ENCODE measurements at regions not wholly inside any gene's neighbourhood (a gene's known extent, or its start where the extent isn't known, plus 50 kb on each side); places are given as distances from the start of the nearest gene placed in this dataset.

GRCh38 chr7:24229481-24230226 is 54.3 kb upstream of the NPY start:
- ChIA-PET POLR2A (no interaction called here), CTCF (interaction anchor here (0.9 kb wide), 1 partner anchor 8 kb away, joined by 3 read pairs; no protein-coding TSS in a partner anchor)
- Histone ChIP-seq H3K27ac (ENCODE audit: low read depth, low read length) (no peak overlapping the region), H3K9me3 (ENCODE audit: low read length) (no peaks in the 10 kb centered on the region), H3K4me3 (ENCODE audit: low read length) (no peak overlapping the region), H3K4me1 (ENCODE audit: insufficient read depth, low read length) (peaks cover 22% of the 10 kb centered on the region), H3K36me3 (ENCODE audit: insufficient read depth, low read length) (no peaks in the 10 kb centered on the region), H3K27me3 (ENCODE audit: insufficient read depth, low read length, poor library complexity, severe bottlenecking) (no peaks in the 10 kb centered on the region)
- DNase-seq: no peak
- Mint-ChIP-seq H3K4me3 (no peak overlapping the region), H3K4me1 (peaks cover 16 to 21% (median 21%) of the 10 kb centered on the region in 3 donors), H3K27ac (no peak overlapping the region), H3K9me3 (peaks cover 0 to 2% (median 0%) of the 10 kb centered on the region in 5 donors), H3K27me3 (peaks cover 5 to 16% of the 10 kb centered on the region in 2 donors), H3K36me3 (no peaks in the 10 kb centered on the region)

GRCh38 chr7:24231493-24231892 is 52.5 kb upstream of the NPY start:
- ChIA-PET POLR2A (no interaction called here), CTCF (no interaction called here)
- Histone ChIP-seq H3K4me1 (ENCODE audit: insufficient read depth, low read length) (peaks cover 22% of the 10 kb centered on the region), H3K4me3 (ENCODE audit: low read length) (no peak overlapping the region), H3K9me3 (ENCODE audit: low read length) (no peaks in the 10 kb centered on the region), H3K36me3 (ENCODE audit: insufficient read depth, low read length) (no peaks in the 10 kb centered on the region), H3K27ac (ENCODE audit: low read depth, low read length) (no peak overlapping the region), H3K27me3 (ENCODE audit: insufficient read depth, low read length, poor library complexity, severe bottlenecking) (no peaks in the 10 kb centered on the region)
- Mint-ChIP-seq H3K9me3 (no peaks in the 10 kb centered on the region), H3K4me1 (peaks cover 16 to 21% (median 21%) of the 10 kb centered on the region in 3 donors), H3K36me3 (no peaks in the 10 kb centered on the region), H3K27me3 (peaks cover 6 to 18% of the 10 kb centered on the region in 2 donors), H3K27ac (no peak overlapping the region), H3K4me3 (no peak overlapping the region)
- DNase-seq: no peak

GRCh38 chr7:24233386-24233785 is 50.6 kb upstream of the NPY start:
- H3K36me3 Mint-ChIP-seq: no peaks in the 10 kb centered on the region
- ChIA-PET CTCF (no interaction called here), POLR2A (no interaction called here)
- H3K4me1 ChIP-seq (ENCODE audit: insufficient read depth, low read length): peaks cover 4% of the 10 kb centered on the region
- no peak for DNase-seq
- no peak overlapping the region for H3K27ac Mint-ChIP-seq
- no peaks in the 10 kb centered on the region for H3K36me3 ChIP-seq (ENCODE audit: insufficient read depth, low read length)
- H3K27me3 ChIP-seq (ENCODE audit: insufficient read depth, low read length, poor library complexity, severe bottlenecking): no peaks in the 10 kb centered on the region
- H3K9me3 Mint-ChIP-seq: no peaks in the 10 kb centered on the region
- H3K4me3 Mint-ChIP-seq: no peak overlapping the region
- H3K4me1 Mint-ChIP-seq: peaks cover 0 to 3% (median 3%) of the 10 kb centered on the region in 3 donors
- peaks cover 3 to 23% of the 10 kb centered on the region in 2 donors for H3K27me3 Mint-ChIP-seq
- no peak overlapping the region for H3K27ac ChIP-seq (ENCODE audit: low read depth, low read length)
- H3K9me3 ChIP-seq (ENCODE audit: low read length): no peaks in the 10 kb centered on the region
- no peak overlapping the region for H3K4me3 ChIP-seq (ENCODE audit: low read length)

Measured in CD8-positive, alpha-beta memory T cell (primary cell).